Fibroblast of pulmonary artery (primary cell): ENCODE measurements at regions not wholly inside any gene's neighbourhood (a gene's known extent, or its start where the extent isn't known, plus 50 kb on each side); places are given as distances from the start of the nearest gene placed in this dataset.

ENCODE experiments used
- DNase-seq: peaks from one replicate; pipeline ENCODE4 v3.0.0-alpha.2; 2010; ENCODE audit warnings: low read depth
- H3K4me3 ChIP-seq: replicated peaks from 2 replicates; pipeline ENCODE4 v1.5.1; 2011; ENCODE audit warnings: low read depth, mild to moderate bottlenecking, control low read depth, low read length, moderate library complexity
- CTCF ChIP-seq: IDR thresholded peaks from 2 replicates; pipeline ENCODE4 v1.5.1; 2011; ENCODE audit warnings: mild to moderate bottlenecking, control low read depth, low read length, inconsistent platforms; ENCODE audit errors: missing control alignments

GRCh38 chr12:59097876-59098275, 177.6 kb upstream of the LRIG3 start:
- TF ChIP-seq CTCF = no peak
- DNase-seq = no peak
- H3K4me3 ChIP-seq = no peak overlapping the region

GRCh38 chr12:59096246-59096645, 175.9 kb upstream of the LRIG3 start:
- no peak overlapping the region for H3K4me3 ChIP-seq
- TF ChIP-seq CTCF = no peak
- no peak for DNase-seq

- no peak overlapping the region for H3K4me3 ChIP-seq
- DNase-seq = no peak
- no peak for TF ChIP-seq CTCF
Measured at GRCh38 chr12:59093073-59093772, 172.9 kb upstream of the LRIG3 start.

GRCh38 chr12:59088673-59089072, 168.4 kb upstream of the LRIG3 start:
- H3K4me3 ChIP-seq = no peak overlapping the region
- no peak for TF ChIP-seq CTCF
- DNase-seq = peak; percentile 56

- no peak for TF ChIP-seq CTCF
- no peak for DNase-seq
- no peak overlapping the region for H3K4me3 ChIP-seq
Measured at GRCh38 chr12:59087691-59088090, 167.4 kb upstream of the LRIG3 start.

GRCh38 chr12:59087077-59087673, 166.9 kb upstream of the LRIG3 start:
- peak; percentile 82 for TF ChIP-seq CTCF
- peak; percentile 54 for DNase-seq
- no peak overlapping the region for H3K4me3 ChIP-seq

GRCh38 chr12:59086126-59086525, 165.8 kb upstream of the LRIG3 start:
- DNase-seq = no peak
- TF ChIP-seq CTCF = no peak
- H3K4me3 ChIP-seq = no peak overlapping the region
